ENCODE measurements at regions not wholly inside any gene's neighbourhood (a gene's known extent, or its start where the extent isn't known, plus 50 kb on each side); places are given as distances from the start of the nearest gene placed in this dataset.
"Not testable (repeated sequence)": the region's sequence is repeated elsewhere in the genome, so short reads cannot be mapped to it uniquely, and the experiment has no call there.

DNA sequence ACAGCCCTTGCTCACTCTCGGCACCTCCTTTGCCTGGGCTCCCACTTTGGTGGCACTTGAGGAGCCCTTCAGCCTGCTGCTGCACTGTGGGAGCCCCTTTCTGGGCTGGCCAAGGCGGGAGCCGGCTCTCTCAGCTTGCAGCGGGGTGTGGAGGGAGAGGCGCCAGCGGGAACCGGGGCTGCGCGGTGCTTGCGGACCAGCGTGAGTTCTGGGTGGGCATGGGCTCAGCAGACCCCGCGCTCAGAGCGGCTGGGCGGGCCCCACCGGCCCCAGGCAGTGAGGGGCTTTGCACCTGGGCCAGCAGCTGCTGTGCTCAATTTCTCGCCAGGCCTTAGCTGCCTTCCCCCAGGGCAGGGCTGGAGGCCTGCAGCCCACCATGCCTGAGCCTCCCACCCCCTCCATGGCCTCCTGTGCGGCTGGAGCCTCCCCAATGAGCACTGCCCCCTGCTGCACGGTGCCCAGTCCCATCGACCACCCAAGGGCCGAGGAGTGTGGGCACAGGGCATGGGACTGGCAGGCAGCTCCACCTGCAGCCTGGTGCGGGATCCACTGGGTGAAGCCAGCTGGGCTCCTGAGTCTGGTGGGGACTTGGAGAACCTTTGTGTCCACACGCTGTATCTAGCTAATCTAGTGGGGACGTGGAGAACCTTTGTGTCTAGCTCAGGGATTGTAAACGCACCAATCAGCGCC is 586.7 kb upstream of the BCHE start:
- not testable (repeated sequence) for TF ChIP-seq POLR2A (IDR thresholded peaks at IDR 0.05; ENCODE audit: low read depth, low read length); RCOR1 (IDR thresholded peaks at IDR 0.05; ENCODE audit: insufficient replicate concordance, low read length); CEBPB (IDR thresholded peaks at IDR 0.05; ENCODE audit: low read depth, low read length); SMC3 (IDR thresholded peaks at IDR 0.05; ENCODE audit: low read depth, low read length); NFE2L2 (IDR thresholded peaks at IDR 0.05; ENCODE audit: low read depth, low read length); RAD21 (IDR thresholded peaks at IDR 0.05; ENCODE audit: low read length); FOS (IDR thresholded peaks at IDR 0.05; ENCODE audit: low read depth, low read length); MXI1 (IDR thresholded peaks at IDR 0.05; ENCODE audit: borderline replicate concordance, low read depth, low read length)
- TF ChIP-seq, protein P1, sequence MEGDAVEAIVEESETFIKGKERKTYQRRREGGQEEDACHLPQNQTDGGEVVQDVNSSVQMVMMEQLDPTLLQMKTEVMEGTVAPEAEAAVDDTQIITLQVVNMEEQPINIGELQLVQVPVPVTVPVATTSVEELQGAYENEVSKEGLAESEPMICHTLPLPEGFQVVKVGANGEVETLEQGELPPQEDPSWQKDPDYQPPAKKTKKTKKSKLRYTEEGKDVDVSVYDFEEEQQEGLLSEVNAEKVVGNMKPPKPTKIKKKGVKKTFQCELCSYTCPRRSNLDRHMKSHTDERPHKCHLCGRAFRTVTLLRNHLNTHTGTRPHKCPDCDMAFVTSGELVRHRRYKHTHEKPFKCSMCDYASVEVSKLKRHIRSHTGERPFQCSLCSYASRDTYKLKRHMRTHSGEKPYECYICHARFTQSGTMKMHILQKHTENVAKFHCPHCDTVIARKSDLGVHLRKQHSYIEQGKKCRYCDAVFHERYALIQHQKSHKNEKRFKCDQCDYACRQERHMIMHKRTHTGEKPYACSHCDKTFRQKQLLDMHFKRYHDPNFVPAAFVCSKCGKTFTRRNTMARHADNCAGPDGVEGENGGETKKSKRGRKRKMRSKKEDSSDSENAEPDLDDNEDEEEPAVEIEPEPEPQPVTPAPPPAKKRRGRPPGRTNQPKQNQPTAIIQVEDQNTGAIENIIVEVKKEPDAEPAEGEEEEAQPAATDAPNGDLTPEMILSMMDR (conservative IDR thresholded peaks at IDR 0.05; ENCODE audit: low read depth, low read length) = not testable (repeated sequence)
- TF ChIP-seq, protein P2, sequence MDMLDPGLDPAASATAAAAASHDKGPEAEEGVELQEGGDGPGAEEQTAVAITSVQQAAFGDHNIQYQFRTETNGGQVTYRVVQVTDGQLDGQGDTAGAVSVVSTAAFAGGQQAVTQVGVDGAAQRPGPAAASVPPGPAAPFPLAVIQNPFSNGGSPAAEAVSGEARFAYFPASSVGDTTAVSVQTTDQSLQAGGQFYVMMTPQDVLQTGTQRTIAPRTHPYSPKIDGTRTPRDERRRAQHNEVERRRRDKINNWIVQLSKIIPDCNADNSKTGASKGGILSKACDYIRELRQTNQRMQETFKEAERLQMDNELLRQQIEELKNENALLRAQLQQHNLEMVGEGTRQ (IDR thresholded peaks at IDR 0.05; ENCODE audit: low read depth, low read length) = not testable (repeated sequence)

Data from IMR-90 (cell line).